Esophagus (tissue), 2 donors: ENCODE measurements at regions not wholly inside any gene's neighbourhood (a gene's known extent, or its start where the extent isn't known, plus 50 kb on each side); places are given as distances from the start of the nearest gene placed in this dataset.

ENCODE experiments used
- H3K27ac ChIP-seq, 2 donors: one replicate each; pipeline ENCODE4 v1.5.1; 2013; ENCODE audit warnings: low read depth in 2 of 2, mild to moderate bottlenecking in 2 of 2, inconsistent platforms in 1 of 2, low read length in 1 of 2, moderate library complexity in 1 of 2
- H3K27me3 ChIP-seq, 2 donors: one replicate each; pipeline ENCODE4 v1.6.1; 2013; ENCODE audit warnings: low read length in 2 of 2, control low read depth in 1 of 2, mild to moderate bottlenecking in 1 of 2; ENCODE audit not compliant: insufficient read depth in 2 of 2, control insufficient read depth in 1 of 2
- H3K36me3 ChIP-seq, 2 donors: one replicate each; pipeline ENCODE4 v1.6.1; 2013; ENCODE audit warnings: low read length in 1 of 2; ENCODE audit not compliant: control insufficient read depth in 2 of 2, insufficient read depth in 2 of 2
- H3K4me1 ChIP-seq, 2 donors: one replicate each; pipeline ENCODE4 v1.6.1; 2013; ENCODE audit warnings: low read length in 1 of 2; ENCODE audit not compliant: control insufficient read depth in 2 of 2, insufficient read depth in 2 of 2
- H3K4me3 ChIP-seq, 2 donors: one replicate each; pipeline ENCODE4 v1.5.1; 2013; ENCODE audit warnings: low read length in 2 of 2, mild to moderate bottlenecking in 2 of 2, low read depth in 1 of 2, moderate library complexity in 1 of 2
- H3K9me3 ChIP-seq, 2 donors: one replicate each; pipeline ENCODE4 v1.6.1; 2013; ENCODE audit warnings: mild to moderate bottlenecking in 2 of 2, low read depth in 1 of 2, low read length in 1 of 2, moderate library complexity in 1 of 2; ENCODE audit not compliant: control insufficient read depth in 2 of 2, insufficient read depth in 1 of 2
- WGBS, 2 donors: extraction: QIAGEN DNeasy Blood & Tissue Kit; methylation state at CpG; one replicate each; pipeline ENCODE4 v1.1.7; 2013; 5-methylcytosine and 5-hydroxymethylcytosine counted together
- donor health status: healthy with polysubstance abuse.
- donor health status: Bipolar disorder and iron deficiency.

DNA sequence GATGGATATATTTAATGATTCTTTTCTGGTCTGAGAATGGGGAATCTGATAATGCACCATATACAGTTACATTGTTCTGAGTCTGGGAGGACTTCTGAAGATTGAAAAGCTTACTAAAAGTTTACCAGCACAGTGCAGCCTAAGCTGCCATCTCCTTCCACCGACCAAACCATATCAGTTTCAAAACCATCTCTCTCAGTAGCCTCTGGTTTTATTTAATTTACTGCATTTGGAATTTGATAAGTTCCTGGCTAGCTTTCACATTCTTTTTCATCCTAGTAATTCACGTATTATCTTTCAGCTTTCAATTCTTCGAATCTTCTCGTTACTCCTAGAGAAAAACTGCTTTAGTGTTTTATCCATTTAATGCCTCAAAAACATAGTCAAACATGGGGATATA, 181.4 kb upstream of the HCCS start:
- 63 to 71% methylated on average over 4 of the region's 4 CpGs for WGBS, 2 donors
- no peaks in the 10 kb centered on the region for H3K36me3 ChIP-seq
- H3K27ac ChIP-seq = no peak overlapping the region
- H3K9me3 ChIP-seq = no peaks in the 10 kb centered on the region
- H3K4me3 ChIP-seq = no peak overlapping the region
- H3K27me3 ChIP-seq = no peaks in the 10 kb centered on the region
- no peaks in the 10 kb centered on the region for H3K4me1 ChIP-seq

DNA sequence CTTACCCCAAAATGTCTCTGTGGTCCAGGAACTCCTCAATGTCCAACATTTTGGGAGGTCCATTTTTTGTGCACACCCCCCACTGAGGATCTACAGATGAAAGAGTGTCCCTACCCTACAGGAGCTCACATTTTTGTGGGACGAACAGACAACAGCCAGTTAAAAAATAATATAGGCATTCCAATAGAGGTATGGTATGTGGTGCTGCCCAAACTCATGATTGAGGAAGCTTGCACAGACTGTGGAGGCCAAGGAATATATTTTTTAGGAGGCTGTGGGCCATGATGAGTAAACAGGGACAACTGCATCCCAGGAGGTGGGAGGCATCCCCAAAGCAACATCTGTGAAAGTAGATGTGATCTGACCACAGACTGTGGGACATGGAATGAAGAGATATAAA, 181.0 kb upstream of the HCCS start:
- H3K36me3 ChIP-seq = no peaks in the 10 kb centered on the region
- no peak overlapping the region for H3K27ac ChIP-seq
- WGBS, 2 donors = 81 to 89% methylated on average over 1 of the region's 1 CpG
- no peaks in the 10 kb centered on the region for H3K9me3 ChIP-seq
- H3K27me3 ChIP-seq = no peaks in the 10 kb centered on the region
- no peak overlapping the region for H3K4me3 ChIP-seq
- no peaks in the 10 kb centered on the region for H3K4me1 ChIP-seq

DNA sequence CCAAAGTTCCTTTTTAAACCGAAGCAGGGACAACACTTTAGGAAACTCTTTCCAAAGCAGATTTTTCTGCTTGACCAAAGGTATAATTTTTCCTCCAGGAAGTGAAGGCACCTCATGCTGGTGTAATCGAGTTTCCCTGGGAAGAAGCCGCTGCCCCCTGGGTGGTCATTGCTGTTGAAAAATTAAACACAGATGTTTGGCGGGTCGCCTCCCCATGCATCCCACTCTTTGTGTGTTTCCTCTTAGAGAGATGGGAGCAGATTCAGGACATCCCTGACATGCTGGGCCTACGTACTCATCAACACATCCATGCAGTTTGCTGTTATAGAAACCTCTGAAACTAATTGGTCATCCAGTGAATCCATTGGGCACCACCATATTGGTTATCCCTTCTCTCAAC, 179.2 kb upstream of the HCCS start:
- 71 to 90% methylated on average over 6 of the region's 6 CpGs for WGBS, 2 donors
- no peaks in the 10 kb centered on the region for H3K27me3 ChIP-seq
- H3K36me3 ChIP-seq = no peaks in the 10 kb centered on the region
- H3K4me1 ChIP-seq = no peaks in the 10 kb centered on the region
- H3K27ac ChIP-seq = no peak overlapping the region
- no peak overlapping the region for H3K4me3 ChIP-seq
- H3K9me3 ChIP-seq = no peaks in the 10 kb centered on the region

DNA sequence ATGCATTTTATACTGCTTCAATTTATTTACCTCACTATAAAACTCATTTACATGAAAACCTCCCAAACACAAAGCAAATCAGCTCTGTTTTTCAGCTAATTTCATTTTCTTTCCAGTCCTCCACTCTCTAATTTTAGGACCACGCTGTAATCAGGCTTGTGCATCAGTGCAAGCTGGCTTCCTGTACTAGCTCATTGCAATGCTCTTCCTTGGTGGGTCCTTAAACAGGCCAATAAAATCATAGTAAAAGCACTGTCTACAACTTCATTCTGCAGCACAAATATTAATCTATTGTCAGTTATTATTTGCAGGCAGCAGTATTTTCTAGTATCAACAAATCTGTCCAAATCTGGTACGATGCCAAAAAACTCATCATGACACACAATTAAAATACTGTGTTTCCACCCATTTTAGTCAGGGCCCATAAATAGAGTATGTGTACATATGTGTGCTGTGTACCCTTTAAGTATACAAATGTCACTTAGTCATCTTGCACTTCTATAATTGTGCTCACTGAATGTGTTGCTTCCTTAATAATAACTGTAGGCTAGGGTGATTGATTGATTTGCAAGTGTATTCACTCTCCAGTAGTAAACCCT, 178.2 kb upstream of the HCCS start:
- Histone ChIP-seq H3K9me3 (no peaks in the 10 kb centered on the region), H3K27ac (no peak overlapping the region), H3K36me3 (no peaks in the 10 kb centered on the region), H3K4me1 (no peaks in the 10 kb centered on the region), H3K27me3 (no peaks in the 10 kb centered on the region), H3K4me3 (no peak overlapping the region)
- 59 to 67% methylated on average over 2 of the region's 2 CpGs for WGBS, 2 donors

DNA sequence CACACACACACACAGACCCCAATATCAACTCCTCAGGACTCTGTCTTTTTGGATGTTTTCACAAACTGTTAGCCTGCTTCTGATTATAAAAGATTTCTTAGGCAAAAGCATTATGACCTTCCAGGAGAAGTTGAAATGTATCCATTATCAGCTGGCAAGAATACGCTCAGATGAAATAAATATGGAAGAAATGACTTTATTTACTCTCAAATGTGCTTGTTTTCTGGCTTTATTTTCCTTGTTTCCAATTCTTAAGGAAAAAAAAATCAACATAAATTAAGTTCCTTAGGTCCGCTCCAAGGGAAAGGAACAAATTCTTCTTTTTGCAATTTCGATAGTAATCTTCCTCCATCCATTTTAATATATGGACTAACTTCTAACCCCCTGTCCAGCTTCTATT, 175.6 kb upstream of the HCCS start:
- Histone ChIP-seq H3K36me3 (no peaks in the 10 kb centered on the region), H3K27me3 (no peaks in the 10 kb centered on the region), H3K4me1 (no peaks in the 10 kb centered on the region), H3K9me3 (no peaks in the 10 kb centered on the region), H3K4me3 (no peak overlapping the region), H3K27ac (no peak overlapping the region)
- WGBS, 2 donors = 80 to 92% methylated on average over 3 of the region's 3 CpGs

DNA sequence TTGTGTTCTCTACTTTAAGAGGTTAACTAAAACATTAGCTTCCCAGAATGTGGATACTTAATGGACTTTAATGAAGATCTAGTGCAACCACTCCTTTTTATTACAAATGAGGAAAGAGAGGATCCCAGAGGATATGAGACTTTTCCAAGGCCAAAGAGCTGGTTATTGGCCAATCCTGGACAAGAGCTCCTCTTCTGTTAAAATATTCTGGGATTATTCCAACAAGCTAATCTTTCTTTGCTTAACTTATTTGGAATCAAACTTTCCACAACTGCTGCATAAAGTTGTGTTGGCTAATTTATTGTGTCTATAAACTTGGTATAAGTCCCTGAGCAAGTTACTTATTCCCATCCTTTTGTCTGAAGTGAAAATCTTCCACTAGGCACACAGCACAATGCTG, 174.2 kb upstream of the HCCS start:
- H3K36me3 ChIP-seq = no peaks in the 10 kb centered on the region
- no peak overlapping the region for H3K27ac ChIP-seq
- no peaks in the 10 kb centered on the region for H3K4me1 ChIP-seq
- H3K9me3 ChIP-seq = no peaks in the 10 kb centered on the region
- no peaks in the 10 kb centered on the region for H3K27me3 ChIP-seq
- H3K4me3 ChIP-seq = no peak overlapping the region

DNA sequence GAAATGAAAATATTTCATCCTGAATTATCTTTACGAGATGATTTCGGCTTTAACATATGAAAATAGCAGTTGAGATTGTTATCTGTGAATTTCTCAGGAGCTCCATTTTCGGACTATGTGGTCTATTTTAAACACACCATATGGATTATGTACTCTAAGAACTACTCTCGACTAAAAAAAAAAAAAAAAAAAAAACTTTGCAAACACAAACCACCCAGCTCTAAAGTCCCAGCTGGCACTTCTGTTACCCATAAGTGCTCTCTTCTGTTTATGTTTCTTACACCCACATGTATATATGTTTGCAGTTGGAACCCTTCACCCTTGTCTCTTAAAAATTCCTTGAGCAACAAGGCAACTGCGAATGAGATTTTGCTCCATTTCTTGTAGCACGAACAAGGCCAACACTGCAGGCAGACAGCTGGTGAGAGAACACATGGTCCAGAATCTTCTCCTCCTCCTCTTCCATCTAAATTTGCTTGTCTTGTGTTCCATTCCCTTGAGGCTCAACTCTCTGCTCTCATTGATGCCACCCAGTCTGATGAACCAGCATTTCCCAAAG, 172.7 kb upstream of the HCCS start:
- H3K4me3 ChIP-seq = no peak overlapping the region
- H3K9me3 ChIP-seq = no peaks in the 10 kb centered on the region
- H3K4me1 ChIP-seq = no peaks in the 10 kb centered on the region
- H3K27ac ChIP-seq = no peak overlapping the region
- H3K36me3 ChIP-seq = no peaks in the 10 kb centered on the region
- WGBS, 2 donors = 80 to 88% methylated on average over 6 of the region's 6 CpGs
- no peaks in the 10 kb centered on the region for H3K27me3 ChIP-seq

DNA sequence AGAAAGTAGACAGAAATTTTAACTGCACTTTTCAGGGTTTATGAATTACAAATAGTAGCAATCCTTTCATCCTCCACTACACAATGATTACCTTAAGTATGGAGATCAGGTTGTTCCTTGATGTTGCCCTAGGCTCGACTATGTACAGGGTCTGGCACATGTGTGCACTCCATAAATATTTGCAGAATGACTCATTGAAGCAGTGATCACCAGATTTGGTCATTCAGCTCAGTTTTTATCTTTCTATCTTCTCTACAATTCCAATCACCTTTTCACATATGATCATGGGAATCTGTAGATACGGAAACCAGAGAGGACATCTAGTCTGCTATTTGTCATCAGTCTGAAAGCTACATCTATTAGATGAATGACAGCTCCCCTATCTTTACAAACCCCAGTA, 171.7 kb upstream of the HCCS start:
- no peak overlapping the region for H3K27ac ChIP-seq
- WGBS, 2 donors = 41 to 50% methylated on average over 2 of the region's 2 CpGs
- no peaks in the 10 kb centered on the region for H3K36me3 ChIP-seq
- H3K4me1 ChIP-seq = no peaks in the 10 kb centered on the region
- no peak overlapping the region for H3K4me3 ChIP-seq
- no peaks in the 10 kb centered on the region for H3K27me3 ChIP-seq
- no peaks in the 10 kb centered on the region for H3K9me3 ChIP-seq

DNA sequence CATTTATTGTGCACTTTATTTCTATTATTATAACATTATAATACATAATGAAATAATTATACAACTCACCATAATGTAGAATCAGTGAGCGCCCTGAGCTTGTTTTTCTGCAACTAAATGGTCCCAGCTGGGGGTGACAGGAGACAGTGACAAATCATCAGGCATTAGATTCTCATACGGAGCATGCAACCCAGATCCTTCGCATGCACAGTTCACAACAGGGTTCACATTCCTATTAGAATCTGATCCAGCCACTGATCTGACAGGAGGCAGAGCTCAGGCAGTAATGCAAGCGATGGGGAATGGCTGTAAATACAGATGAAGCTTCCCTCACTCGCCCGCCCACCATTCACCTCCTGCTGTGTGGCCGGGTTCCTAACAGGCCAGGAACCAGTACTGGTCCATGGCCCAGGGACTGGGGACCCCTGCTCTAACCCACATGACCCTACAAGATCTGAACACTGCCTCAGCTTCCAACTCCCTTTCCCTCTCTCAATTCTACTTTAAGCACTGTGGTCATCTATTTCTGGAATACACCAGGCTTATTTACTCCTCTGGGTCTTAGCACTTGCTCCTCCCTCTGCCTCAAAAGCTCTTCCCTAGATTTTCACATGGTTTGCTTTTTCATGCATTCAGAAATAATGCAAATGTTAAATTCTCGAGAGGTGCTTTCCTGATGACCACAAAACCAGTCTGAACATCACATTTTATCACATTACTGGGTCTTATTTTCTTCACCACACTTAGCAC, 166.8 kb upstream of the HCCS start:
- H3K9me3 ChIP-seq = no peaks in the 10 kb centered on the region
- WGBS, 2 donors = 63 to 82% methylated on average over 8 of the region's 8 CpGs
- H3K27me3 ChIP-seq = no peaks in the 10 kb centered on the region
- no peaks in the 10 kb centered on the region for H3K4me1 ChIP-seq
- H3K4me3 ChIP-seq = no peak overlapping the region
- no peaks in the 10 kb centered on the region for H3K36me3 ChIP-seq
- H3K27ac ChIP-seq = no peak overlapping the region

DNA sequence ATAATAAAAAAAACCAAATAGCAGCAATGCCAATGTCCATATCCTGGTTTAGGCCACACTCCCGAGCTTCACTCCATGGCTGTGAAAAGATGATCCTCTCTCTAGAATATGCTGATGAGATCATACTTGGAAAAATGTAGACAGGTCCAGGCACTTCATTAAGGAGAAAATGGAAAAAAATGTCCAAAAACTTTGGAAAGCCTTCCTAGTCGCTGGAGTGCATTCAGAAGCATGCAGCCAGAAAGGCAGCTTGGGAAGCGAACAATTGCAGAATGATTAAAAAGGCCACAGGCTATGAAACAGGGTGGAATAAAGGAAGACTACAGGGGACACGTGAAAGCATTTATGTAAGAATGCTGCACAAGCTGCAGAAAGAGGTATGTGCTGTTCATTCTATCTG, 165.6 kb upstream of the HCCS start:
- Histone ChIP-seq H3K9me3 (no peaks in the 10 kb centered on the region), H3K4me1 (no peaks in the 10 kb centered on the region), H3K4me3 (no peak overlapping the region), H3K27me3 (no peaks in the 10 kb centered on the region), H3K36me3 (no peaks in the 10 kb centered on the region), H3K27ac (no peak overlapping the region)
- WGBS, 2 donors = 39 to 57% methylated on average over 4 of the region's 4 CpGs
